IMR-90 (cell line): ENCODE measurements at regions not wholly inside any gene's neighbourhood (a gene's known extent, or its start where the extent isn't known, plus 50 kb on each side); places are given as distances from the start of the nearest gene placed in this dataset.
A peak's percentile ranks its signal among the peaks of the same experiment; 100 is the strongest.

ENCODE experiments used
- ATAC-seq: fragments of 200-7000 bp; cut with Tn5 transposase; 2 replicates; pipeline ENCODE4 v1.9.1; 2020; ENCODE audit warnings: low read depth, mild to moderate bottlenecking, moderate library complexity
- BruUV-seq: library from RNA; stranded (reverse); fragments of 400-500 nt; replicated peaks from 2 replicates; lab custom pipeline; 2021; lab: Mats Ljungman, UMichigan
- CTCF ChIA-PET: fragments of 300-600 bp; formaldehyde crosslinking; extraction: SDS; loops from one replicate; lab custom pipeline; 2021; ENCODE audit warnings: antibody characterized with exemption; lab: Yijun Ruan, JAX
- POLR2A ChIA-PET: fragments of 300-600 bp; sonication (Branson Sonifier 250); formaldehyde crosslinking; loops from one replicate; lab custom pipeline; 2022; ENCODE audit warnings: antibody characterized with exemption; ENCODE audit not compliant: unreplicated experiment; lab: Charles Lee
- DNase-seq: peaks from one replicate; pipeline ENCODE4 v3.0.0; 2013
- H2AFZ ChIP-seq: replicated peaks from 2 replicates; pipeline ENCODE3; 2013; ENCODE audit warnings: low read length, mild to moderate bottlenecking; ENCODE audit not compliant: poor library complexity
- H2AK5ac ChIP-seq: 2 replicates; pipeline ENCODE4 v1.6.1; 2013; ENCODE audit warnings: low read depth, low read length, inconsistent platforms
- H2AK9ac ChIP-seq: replicated peaks from 2 replicates; pipeline ENCODE3; 2013; ENCODE audit warnings: mild to moderate bottlenecking, low read depth, low read length, moderate library complexity; ENCODE audit not compliant: poor library complexity
- H2BK120ac ChIP-seq: 2 replicates; pipeline ENCODE4 v1.6.1; 2013; ENCODE audit warnings: low read depth, low read length, inconsistent platforms
- H2BK15ac ChIP-seq: 3 replicates; pipeline ENCODE4 v1.6.1; 2013; ENCODE audit warnings: low read depth, low read length, inconsistent platforms
- H2BK20ac ChIP-seq: 2 replicates; pipeline ENCODE4 v1.6.1; 2013; ENCODE audit warnings: low read depth, mild to moderate bottlenecking, inconsistent platforms, low read length, moderate library complexity
- H2BK5ac ChIP-seq: 2 replicates; pipeline ENCODE4 v1.6.1; 2013; ENCODE audit warnings: mild to moderate bottlenecking, low read depth, low read length, inconsistent platforms; ENCODE audit not compliant: poor library complexity, severe bottlenecking
- H3K14ac ChIP-seq: replicated peaks from 2 replicates; pipeline ENCODE4 v1.6.1; 2013; ENCODE audit warnings: low read depth, low read length, inconsistent platforms
- H3K18ac ChIP-seq: 2 replicates; pipeline ENCODE4 v1.6.1; 2013; ENCODE audit warnings: low read depth, low read length, control low read depth
- H3K23ac ChIP-seq: 2 replicates; pipeline ENCODE4 v1.6.1; 2013; ENCODE audit warnings: low read depth, low read length, inconsistent platforms
- H3K27ac ChIP-seq: 2 replicates; pipeline ENCODE4 v1.5.1; 2013; ENCODE audit warnings: mild to moderate bottlenecking, control low read depth, low read length; ENCODE audit not compliant: insufficient read depth
- H3K27me3 ChIP-seq: 2 replicates; pipeline ENCODE4 v1.6.1; 2013; ENCODE audit warnings: low read length; ENCODE audit not compliant: control insufficient read depth, insufficient read depth
- H3K36me3 ChIP-seq: 2 replicates; pipeline ENCODE4 v1.6.1; 2013; ENCODE audit warnings: low read length, mixed read lengths; ENCODE audit not compliant: control insufficient read depth, insufficient read depth
- H3K4ac ChIP-seq: 2 replicates; pipeline ENCODE4 v1.6.1; 2013; ENCODE audit warnings: low read depth, low read length, inconsistent platforms
- H3K4me1 ChIP-seq: 2 replicates; pipeline ENCODE4 v1.6.1; 2013; ENCODE audit warnings: low read length, mixed read lengths; ENCODE audit not compliant: control insufficient read depth, insufficient read depth
- H3K4me2 ChIP-seq: 2 replicates; pipeline ENCODE4 v1.6.1; 2013; ENCODE audit warnings: low read depth, mild to moderate bottlenecking, control low read depth, low read length, moderate library complexity
- H3K4me3 ChIP-seq: 2 replicates; pipeline ENCODE4 v1.5.1; 2013; ENCODE audit warnings: low read depth, mild to moderate bottlenecking, control low read depth, low read length, moderate library complexity; ENCODE audit not compliant: insufficient read depth
- H3K56ac ChIP-seq: 2 replicates; pipeline ENCODE4 v1.6.1; 2013; ENCODE audit warnings: low read length, inconsistent platforms; ENCODE audit not compliant: insufficient read depth; ENCODE audit errors: extremely low read depth
- H3K79me1 ChIP-seq, 2 experiments: 2 replicates each; pipeline ENCODE4 v1.6.1; 2013; ENCODE audit warnings: low read length in 2 of 2, inconsistent platforms in 1 of 2, low read depth in 1 of 2
- H3K9ac ChIP-seq: 2 replicates; pipeline ENCODE4 v1.6.1; 2013; ENCODE audit warnings: low read depth, low read length, control low read depth
- H3K9me1 ChIP-seq: 2 replicates; pipeline ENCODE4 v1.6.1; 2013; ENCODE audit warnings: low read length, inconsistent platforms; ENCODE audit not compliant: insufficient read depth
- H3K9me3 ChIP-seq: 2 replicates; pipeline ENCODE4 v1.6.1; 2013; ENCODE audit warnings: low read length; ENCODE audit not compliant: control insufficient read depth, insufficient read depth
- H4K20me1 ChIP-seq: 2 replicates; pipeline ENCODE4 v1.6.1; 2013; ENCODE audit warnings: low read length, inconsistent platforms; ENCODE audit not compliant: insufficient read depth
- H4K5ac ChIP-seq: 2 replicates; pipeline ENCODE4 v1.6.1; 2013; ENCODE audit warnings: mild to moderate bottlenecking, low read depth, low read length, control low read depth
- H4K8ac ChIP-seq, 2 experiments: 2 replicates each; pipeline ENCODE4 v1.6.1; 2013; ENCODE audit warnings: low read depth in 2 of 2, low read length in 2 of 2, control low read depth in 1 of 2, inconsistent platforms in 1 of 2
- H4K91ac ChIP-seq: 2 replicates; pipeline ENCODE4 v1.6.1; 2013; ENCODE audit warnings: low read depth, low read length, inconsistent platforms; ENCODE audit not compliant: insufficient read depth
- BHLHE40 ChIP-seq: fragments of 150-350 bp; IDR thresholded peaks from 2 replicates; pipeline ENCODE4 v1.6.1; 2016; ENCODE audit warnings: mild to moderate bottlenecking, low read depth, low read length
- CEBPB ChIP-seq: IDR thresholded peaks from 2 replicates; pipeline ENCODE4 v1.6.1; 2012; ENCODE audit warnings: low read depth, low read length, improper control_type of control experiment
- MAFK ChIP-seq: IDR thresholded peaks from 2 replicates; pipeline ENCODE4 v1.6.1; 2012; ENCODE audit warnings: low read depth, low read length, improper control_type of control experiment
- MAZ ChIP-seq: IDR thresholded peaks from 2 replicates; pipeline ENCODE4 v1.6.1; 2012; ENCODE audit warnings: low read depth, mild to moderate bottlenecking, low read length, improper control_type of control experiment, moderate library complexity, borderline replicate concordance
- MXI1 ChIP-seq: IDR thresholded peaks from 2 replicates; pipeline ENCODE4 v1.6.1; 2012; ENCODE audit warnings: low read depth, mild to moderate bottlenecking, low read length, moderate library complexity, borderline replicate concordance
- NFE2L2 ChIP-seq: fragments of 150-350 bp; IDR thresholded peaks from 2 replicates; pipeline ENCODE4 v1.6.1; 2016; ENCODE audit warnings: low read depth, mild to moderate bottlenecking, low read length
- POLR2A ChIP-seq: IDR thresholded peaks from 2 replicates; pipeline ENCODE4 v1.6.1; 2012; ENCODE audit warnings: mild to moderate bottlenecking, low read depth, low read length
- RAD21 ChIP-seq: IDR thresholded peaks from 2 replicates; pipeline ENCODE4 v1.6.1; 2012; ENCODE audit warnings: low read length, improper control_type of control experiment
- RCOR1 ChIP-seq: IDR thresholded peaks from 2 replicates; pipeline ENCODE4 v1.6.1; 2012; ENCODE audit warnings: mild to moderate bottlenecking, low read length, improper control_type of control experiment; ENCODE audit not compliant: insufficient replicate concordance
- RFX5 ChIP-seq: IDR thresholded peaks from 2 replicates; pipeline ENCODE4 v1.8.0; 2012; ENCODE audit warnings: low read depth, mild to moderate bottlenecking, low read length, moderate library complexity
- SMC3 ChIP-seq: fragments of 150-350 bp; IDR thresholded peaks from 2 replicates; pipeline ENCODE4 v1.6.1; 2016; ENCODE audit warnings: low read depth, mild to moderate bottlenecking, antibody characterized with exemption, low read length, moderate library complexity
- WGBS, 2 experiments: methylation state at CpG; one replicate each; pipeline versions ENCODE4 v1.1.5 to v1.1.7; 2013; ENCODE audit warnings: missing lambda C conversion rate in 2 of 2; ENCODE audit not compliant: insufficient read length in 1 of 2; ENCODE audit errors: extremely low coverage in 2 of 2; 5-methylcytosine and 5-hydroxymethylcytosine counted together
- dilution Hi-C: fragments of 300-500 bp; cut with HindIII; formaldehyde crosslinking; loops from one replicate; pipeline ENCODE4 v1.14.3; 2018; ENCODE audit warnings: low sequenced_read_pairs; ENCODE audit not compliant: unreplicated experiment
- in situ Hi-C: fragments of 300-500 bp; cut with MboI; formaldehyde crosslinking; loops from 3 replicates; pipeline ENCODE4 v1.14.3; 2019; ENCODE audit warnings: low sequenced_read_pairs, inconsistent platforms, mixed read lengths
- intact Hi-C: fragments of 100-400 bp; cut with micrococcal nuclease; formaldehyde crosslinking; loops from 2 replicates; pipeline ENCODE4 v1.10.0; 2022

DNA sequence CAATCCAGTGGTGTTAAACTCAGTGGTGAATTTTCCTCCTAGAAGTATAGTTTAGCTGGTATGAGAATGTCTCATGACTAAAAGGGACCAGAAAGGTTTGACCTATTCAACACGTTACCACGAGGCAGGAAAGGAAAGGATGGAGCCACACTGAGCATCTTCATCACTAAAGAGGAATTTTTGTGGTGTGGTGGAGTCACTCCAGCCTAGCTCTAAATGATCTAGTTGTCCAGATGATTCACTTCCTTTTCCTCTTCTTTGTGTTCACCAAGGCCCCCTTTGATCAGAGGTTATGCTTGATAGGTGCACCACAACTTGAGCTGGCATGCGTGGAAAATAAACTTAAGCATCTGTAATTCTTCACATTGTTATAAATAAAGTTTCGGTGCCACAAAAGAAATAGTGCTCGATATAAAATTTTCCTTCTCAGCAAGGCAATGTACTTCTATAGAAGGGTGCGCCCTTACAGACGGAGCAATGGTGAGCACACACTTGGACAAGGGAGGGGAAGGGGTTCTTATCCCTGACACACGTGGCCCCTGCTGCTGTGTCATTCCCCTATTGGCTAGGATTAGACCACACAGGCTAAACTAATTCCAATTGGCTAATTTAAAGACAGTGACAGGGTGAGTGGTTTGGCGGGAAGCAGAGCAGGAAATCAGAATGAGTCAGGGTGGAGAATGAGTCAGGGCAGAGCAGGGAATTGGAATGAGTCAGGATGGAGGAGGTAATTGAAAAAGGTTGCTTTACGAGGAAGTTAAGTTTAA, 254.6 kb downstream of the HS3ST3A1 start (continued):
- TF ChIP-seq MXI1, result no peak
- no peak for TF ChIP-seq RFX5

DNA sequence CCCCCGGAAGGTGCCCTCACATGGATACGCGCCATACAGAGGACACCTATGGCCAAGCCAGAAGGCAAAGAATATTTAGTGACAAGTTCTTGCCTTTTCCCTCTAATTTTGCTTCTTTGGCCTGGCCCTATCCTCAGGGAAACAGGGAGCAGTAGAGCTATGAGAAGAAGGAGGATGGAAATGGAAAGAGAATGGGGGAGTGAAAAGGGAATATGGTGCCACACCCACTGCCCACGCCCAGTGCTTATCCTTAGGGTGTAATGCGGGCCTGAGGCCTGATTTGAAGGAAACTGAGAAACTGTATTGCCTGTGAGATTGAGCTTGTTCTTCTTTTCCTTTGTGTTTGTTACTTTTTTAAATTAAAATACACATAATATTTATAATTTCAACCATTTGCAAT, 255.1 kb downstream of the HS3ST3A1 start:
- ChIA-PET POLR2A (interaction anchor here (0.7 to 1.0 kb wide), 2 partner anchors 9 to 217 kb away, joined by 3 to 4 read pairs; no protein-coding TSS in a partner anchor), CTCF (interaction anchor here (0.6 to 0.8 kb wide), 2 partner anchors 243 to 625 kb away, joined by 3 read pairs; no protein-coding TSS in a partner anchor)
- Histone ChIP-seq H4K20me1 (no peaks in the 10 kb centered on the region), H2BK5ac (peak overlapping the region; percentile 100), H2AK9ac (peak overlapping the region; percentile 92), H2AK5ac (peak overlapping the region; percentile 89), H4K8ac (peak overlapping the region; percentile 90 to 97), H3K4ac (peak overlapping the region; percentile 99), H2BK15ac (peak overlapping the region; percentile 65; the same call in 2 of the 3 replicates), H4K91ac (peak overlapping the region; percentile 99), H3K9me3 (no peaks in the 10 kb centered on the region), H3K23ac (peak overlapping the region; percentile 98), H3K36me3 (no peaks in the 10 kb centered on the region), H2BK120ac (peak overlapping the region; percentile 99), H3K56ac (peak overlapping the region; percentile 89), H3K27ac (peak overlapping the region; percentile 98), H3K4me2 (peak overlapping the region; percentile 24; the same call in 1 of the 2 replicates), H3K18ac (peak overlapping the region; percentile 93), H4K5ac (peak overlapping the region; percentile 94), H3K9me1 (peaks cover 10% of the 10 kb centered on the region), H3K9ac (peak overlapping the region; percentile 48), H3K14ac (peak overlapping the region; percentile 95), H2BK20ac (peak overlapping the region; percentile 100), H3K79me1 (peaks cover 0 to 13% of the 10 kb centered on the region in 2 experiments; a peak in 2 of 4 replicates), H2AFZ (no peak overlapping the region), H3K4me1 (peaks cover 17% of the 10 kb centered on the region), H3K27me3 (no peaks in the 10 kb centered on the region), H3K4me3 (no peak overlapping the region)
- intact Hi-C loops (loop anchor here (10.0 kb wide), 1 partner anchor 1128 kb away; no protein-coding TSS in a partner anchor), in situ Hi-C loops (no loop called here), dilution Hi-C loops (no loop called here)
- DNase-seq (no peak), ATAC-seq (peak; percentile 2; the same call in 1 of the 2 replicates)
- TF ChIP-seq RFX5 (no peak), RAD21 (no peak), RCOR1 (no peak), BHLHE40 (no peak), SMC3 (no peak), MAZ (no peak), POLR2A (no peak), CEBPB (no peak), NFE2L2 (no peak), MAFK (no peak), MXI1 (no peak)
- BruUV-seq, result no TSS peak
- no CpG with 5 or more reads among the region's 5 CpGs for WGBS, 2 experiments
